CD4-positive, alpha-beta T cell treated with Interleukin-1 beta for 1 hour (primary cell): ENCODE measurements at regions not wholly inside any gene's neighbourhood (a gene's known extent, or its start where the extent isn't known, plus 50 kb on each side); places are given as distances from the start of the nearest gene placed in this dataset.
"Not testable (repeated sequence)": the region's sequence is repeated elsewhere in the genome, so short reads cannot be mapped to it uniquely, and the experiment has no call there.

Experiments
- DNase-seq, 2 donors: peaks; one replicate each; pipeline ENCODE4 v3.0.0-alpha.2; 2020 to 2022

DNA sequence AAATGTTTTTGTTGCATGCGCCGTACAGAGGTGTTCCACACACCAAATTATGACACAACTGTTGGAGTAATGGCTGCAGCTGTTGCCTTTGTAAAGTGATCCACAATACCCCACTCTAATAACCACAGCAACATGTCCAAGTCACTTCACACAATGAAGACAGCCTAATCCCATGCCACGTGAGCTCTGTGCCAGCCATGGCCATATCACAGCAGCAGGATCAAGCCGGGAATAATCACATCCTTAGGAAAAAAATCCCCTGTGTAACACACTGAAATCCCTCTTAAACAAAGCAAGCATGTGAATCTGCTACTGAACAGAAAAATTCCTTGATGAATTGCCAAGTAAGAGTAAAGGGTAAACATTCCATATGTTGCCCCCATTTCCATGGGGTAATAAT is 179.5 kb upstream of the PARD3B start:
- no peak for DNase-seq

DNA sequence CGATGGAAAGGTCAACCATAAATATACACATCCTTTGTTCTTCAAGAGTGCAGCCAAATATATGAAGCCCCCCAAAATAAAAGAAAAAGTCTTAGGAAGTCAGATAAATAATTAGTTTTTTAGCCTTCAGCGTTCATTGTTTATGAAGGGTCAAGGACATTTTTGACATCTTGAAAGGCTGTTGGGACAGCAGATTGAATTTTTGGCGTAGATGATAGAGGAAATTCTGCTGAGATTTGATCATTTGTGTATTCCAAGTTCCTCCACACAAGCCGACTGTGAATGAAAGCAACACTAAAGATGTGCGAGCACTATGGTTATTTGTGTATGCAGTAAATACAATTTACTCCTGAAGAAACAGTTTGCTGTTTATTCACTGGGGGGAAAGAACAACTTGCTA is 177.8 kb upstream of the PARD3B start:
- DNase-seq: no peak

DNA sequence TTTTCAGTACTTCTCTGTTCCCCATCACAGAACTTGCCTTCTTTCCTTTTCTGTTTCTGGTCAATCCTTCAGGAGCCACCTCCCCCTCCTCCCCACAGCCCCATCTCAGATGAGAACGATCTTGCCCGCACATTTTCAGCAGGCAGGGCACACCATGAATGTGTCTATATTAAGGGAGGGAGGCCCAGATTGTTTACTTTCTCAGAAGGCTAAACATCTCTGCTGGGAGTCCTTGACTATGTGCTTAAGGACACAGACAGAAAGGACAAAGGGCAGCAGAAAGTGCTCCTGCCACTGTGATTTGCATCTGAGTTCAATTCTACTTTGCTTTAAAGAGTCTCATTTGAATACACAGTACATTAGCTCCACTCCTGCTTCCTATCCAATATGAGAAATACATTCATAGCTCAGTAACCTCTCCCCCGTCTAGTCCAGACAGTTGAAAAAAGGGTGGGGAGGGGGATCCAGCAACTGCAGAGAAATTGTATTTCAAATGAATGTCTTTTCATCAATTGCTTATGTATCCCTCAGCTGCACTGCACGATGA is 175.0 kb upstream of the PARD3B start:
- no peak for DNase-seq

DNA sequence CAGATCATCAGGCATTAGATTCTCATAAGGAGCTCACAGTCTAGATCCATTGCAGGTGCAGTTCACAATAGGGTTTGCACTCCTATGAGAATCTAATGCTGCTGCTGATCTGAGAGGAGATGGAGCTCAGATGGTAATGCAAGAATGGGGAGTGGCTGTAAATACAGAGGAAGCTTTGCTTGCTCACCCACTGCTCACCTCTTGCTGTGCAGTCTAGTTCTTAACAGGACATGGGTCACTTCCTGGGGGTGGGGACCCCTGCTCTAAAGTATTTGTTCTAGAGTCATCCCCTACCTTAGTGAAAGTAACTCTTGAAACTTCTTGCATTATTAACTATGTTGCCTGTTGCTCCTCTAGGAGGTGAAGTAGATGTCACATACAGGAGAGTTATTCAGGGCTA is 171.3 kb upstream of the PARD3B start:
- no peak for DNase-seq

DNA sequence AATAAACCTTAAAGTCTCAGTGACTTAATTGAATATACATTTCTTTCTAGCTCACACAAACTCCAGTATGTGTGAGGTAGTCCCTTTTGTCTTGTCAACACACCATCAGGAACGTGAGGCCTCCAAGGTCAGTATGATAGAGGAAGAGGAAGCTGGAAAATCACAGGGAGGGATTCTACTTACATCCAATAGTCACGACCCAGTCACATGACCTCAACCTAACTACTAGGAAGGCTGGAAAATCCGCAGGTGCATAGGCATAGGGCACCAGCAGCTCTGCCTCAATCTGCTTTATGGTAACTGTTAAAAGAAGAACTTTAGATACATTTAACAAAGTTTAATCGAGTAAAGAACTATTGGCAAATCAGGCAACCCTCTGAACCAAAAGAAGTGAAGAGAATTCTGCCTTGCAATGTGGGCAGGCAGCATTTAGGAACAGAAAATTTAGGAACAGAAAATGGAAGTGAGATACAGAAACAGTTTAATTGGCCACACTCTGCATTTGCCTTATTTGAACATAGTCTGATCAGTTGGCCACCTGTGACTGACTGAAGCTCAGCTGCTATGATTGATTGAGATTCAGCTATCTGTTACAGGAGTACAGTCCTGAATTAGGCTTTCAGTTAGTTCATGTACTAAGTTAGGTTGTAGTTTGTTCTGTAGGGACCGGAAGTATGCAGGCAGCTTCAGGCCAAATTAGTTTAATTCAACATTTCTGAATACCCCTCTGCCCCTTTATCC is 165.0 kb upstream of the PARD3B start:
- no peak for DNase-seq

DNA sequence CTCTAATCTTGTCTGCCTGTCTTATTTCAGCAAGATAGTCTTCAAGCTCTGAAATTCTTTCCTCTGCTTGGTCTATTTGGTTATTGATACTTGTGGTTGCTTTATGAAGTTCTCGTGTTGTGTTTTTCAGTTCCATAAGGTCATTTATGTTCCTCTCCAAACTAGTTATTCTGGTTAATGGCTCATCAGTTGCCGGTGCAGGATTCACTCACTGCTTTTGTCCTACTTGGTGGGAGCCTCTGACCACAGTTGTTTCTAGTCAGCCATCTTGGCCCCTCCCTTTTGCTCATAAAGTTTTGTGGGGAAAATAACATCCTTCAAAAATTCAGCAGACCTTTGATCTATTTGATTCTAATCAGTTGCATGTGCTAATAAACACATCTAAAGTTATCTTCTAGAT is 158.6 kb upstream of the PARD3B start:
- no peak for DNase-seq

DNA sequence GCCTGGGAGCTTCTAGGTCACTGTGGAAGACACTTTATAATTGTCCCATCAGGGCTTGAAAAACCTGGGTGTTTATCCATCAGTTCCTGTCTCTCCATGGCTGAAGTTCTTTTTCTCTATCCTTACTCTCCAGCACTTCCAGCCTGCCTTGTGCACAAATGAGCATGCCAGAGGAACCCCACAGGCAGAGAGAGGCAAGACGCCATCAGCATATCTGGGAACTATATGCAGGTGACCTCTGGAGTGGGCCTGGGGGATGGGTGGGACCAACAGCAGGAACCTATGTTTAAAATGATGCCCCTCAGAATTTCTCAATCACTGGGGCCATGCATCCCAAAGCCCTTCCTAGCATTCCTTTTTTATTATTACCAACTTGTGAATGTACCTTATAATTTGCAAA is 156.2 kb upstream of the PARD3B start:
- DNase-seq: no peak

DNA sequence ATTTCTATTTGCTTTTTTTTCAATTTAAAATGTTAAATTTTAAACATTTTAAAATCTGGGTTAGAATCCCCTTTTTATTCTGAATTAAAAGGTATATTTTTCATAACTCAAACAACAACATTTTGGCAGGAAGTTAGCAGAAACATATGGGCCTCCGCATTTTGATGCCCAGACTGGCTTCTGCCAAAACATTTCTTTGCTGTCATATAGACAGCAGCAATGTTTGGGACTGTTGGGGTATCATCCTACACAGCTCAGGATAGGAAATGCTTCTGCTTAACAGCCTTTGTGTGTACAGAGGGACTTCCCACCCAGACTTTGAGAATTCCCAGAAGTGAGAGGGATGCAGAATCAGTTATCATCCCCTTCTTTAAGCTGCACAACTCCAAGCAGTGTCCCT is 155.4 kb upstream of the PARD3B start:
- DNase-seq: no peak

DNA sequence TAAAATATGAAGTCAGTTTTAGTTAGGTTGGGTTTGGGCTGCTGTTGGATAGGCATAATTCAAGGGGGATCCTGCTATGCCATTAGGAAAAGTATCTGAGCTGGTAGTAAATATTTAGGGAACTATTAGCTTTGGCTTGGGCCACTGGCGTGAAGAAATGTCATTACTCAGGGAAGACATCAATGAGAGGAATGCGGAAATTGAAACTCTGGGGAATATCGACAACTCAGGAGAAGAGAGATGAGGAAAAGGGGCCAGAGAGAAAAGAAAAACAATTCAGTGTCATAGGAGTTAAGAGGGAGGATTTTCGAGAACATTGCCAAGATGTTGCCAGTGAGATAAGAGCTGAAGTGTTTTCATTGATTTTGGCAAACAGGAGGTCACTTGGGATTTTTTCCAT is 149.7 kb upstream of the PARD3B start:
- no peak for DNase-seq

DNA sequence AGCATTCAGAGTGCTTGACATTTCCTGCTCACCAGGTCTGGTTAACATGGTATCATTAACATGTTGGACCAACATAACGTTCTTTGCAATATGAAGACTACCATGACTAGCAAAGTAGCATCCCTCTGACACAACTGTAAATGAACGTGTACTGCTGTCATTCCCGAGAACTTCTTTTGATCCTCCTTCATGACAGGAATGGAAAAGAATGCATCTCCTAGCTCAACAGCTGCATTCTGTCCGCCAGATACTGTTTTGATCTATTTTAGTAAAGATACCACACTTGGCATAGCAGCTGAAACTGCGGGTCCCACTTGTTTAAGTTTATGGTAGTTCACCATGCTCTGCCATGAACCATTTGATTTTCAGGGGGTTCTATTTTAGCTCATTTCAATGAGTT is 144.2 kb upstream of the PARD3B start:
- no peak for DNase-seq

DNA sequence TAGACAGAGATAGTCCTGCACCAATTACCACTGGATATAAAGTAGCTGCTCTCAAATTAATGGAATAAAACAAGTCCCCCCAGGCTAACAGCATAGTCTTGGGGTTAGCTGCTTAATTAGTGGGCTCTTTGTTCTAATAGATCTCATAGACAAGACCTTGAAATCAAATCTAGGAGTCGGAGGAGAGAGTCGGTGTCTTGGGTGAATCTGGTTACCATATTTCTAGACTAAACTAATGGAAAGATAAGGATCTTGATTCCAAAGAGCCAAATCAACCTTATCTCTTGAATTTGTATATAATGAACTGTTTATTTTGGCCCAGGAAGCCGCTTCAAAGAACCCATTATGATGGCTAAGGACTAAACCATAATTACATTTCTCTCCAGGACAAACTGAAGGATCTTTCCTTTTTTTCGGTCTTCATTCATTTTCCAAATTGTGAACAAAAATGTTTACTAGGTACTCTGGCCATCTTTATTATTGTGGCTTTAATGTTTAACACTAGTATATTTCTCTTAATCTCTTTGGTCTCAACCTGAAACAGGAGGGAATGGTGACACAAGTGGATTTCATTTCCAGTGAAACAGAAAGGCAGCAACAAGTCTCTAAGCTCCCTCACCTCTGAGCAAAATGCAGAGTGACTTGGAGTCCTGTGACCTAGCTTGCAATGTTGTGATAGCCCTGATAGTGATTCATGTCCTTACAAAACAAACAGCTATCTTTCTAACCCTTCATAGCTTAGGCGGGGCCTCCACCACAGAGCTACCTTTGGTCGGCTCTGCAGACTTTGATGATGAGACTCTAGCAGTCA is 137.9 kb upstream of the PARD3B start:
- no peak for DNase-seq

DNA sequence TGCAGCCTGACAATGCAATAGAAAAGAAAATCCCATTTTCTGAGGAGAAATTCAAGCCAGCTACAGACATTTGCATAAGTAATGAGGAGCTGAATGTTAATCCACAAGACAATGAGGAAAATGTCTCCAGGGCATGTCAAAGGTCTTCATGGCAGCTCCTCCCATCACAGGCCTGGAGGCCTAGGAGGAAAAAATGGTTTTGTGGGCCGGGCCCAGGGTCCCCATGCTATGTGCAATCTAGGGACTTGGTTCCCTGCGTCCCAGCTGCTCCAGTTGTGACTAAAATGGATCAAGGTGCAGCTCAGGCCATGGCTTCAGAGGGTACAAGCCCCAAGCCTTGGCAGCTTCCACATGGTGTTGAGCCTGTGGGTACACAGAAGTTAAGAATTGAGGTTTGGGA is 132.5 kb upstream of the PARD3B start:
- not testable (repeated sequence) for DNase-seq

DNA sequence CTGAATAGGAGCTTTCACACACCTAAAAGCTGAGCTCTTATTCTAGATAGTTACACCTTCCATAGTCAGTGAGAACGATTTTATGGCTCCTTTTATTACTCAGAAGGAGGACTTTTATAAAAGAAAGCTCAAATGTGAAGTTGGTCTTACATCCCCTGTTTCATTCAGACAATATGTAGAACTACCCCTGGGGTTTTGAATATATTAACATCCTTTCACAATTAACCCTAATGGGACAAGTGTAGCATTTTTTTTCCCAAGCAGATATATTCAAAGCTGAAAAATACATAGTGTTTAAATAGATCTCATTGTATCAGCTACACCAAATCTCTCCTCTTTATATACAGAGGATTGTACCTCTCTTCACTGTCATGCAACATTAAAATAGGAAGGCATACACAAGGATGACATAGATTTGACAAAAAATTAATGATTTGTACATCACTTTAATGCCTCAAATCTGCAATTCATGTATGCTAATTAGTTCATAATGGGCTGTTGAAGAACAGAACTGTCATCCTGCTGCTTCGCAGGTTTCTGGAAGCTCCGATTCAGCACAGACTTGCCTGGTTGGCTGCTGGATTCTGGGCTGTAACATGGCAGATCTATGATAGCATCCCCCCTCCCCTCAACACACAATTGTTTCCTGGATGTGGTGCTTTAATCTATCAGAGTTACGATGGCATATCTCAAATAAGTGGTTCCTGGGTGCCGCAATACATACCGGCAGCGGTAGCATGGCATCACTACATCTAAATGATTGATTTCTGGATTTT is 129.7 kb upstream of the PARD3B start:
- no peak for DNase-seq

DNA sequence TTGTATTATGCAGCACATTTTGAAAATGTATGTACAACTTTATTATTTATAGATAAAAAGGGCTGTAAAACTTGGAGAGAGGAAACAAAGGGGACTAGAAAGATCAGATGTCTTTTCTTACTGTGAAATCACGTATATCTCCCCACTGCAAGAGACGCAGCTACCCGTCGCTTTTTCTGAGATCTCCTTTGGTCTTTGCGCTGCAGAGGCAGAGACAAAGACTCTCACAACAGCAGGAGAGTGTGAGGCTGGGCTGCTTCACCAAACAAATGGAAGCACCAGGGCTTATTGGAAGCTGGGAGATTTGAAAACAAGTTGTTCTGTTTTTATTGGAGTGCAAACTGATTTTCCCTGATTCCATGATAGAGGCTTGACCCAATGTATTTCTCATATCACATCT is 129.0 kb upstream of the PARD3B start:
- no peak for DNase-seq

DNA sequence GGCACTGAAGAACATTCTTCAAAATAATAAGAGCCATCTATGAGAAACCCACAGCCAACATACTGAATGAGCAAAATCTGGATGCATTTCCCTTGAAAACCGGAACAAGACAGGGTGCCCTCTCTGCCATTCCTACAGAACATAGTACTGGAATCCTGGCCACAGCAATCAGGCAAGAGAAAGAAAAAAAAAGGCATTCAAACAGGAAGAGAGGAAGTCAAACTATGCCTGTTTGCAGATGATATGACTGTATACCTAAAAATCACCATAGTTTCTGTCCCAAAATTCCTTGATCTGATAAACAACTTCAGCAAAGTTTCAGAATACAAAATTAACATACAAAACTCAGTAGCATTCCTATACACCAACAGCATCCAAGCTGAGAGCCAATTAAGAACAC is 119.5 kb upstream of the PARD3B start:
- DNase-seq: no peak

DNA sequence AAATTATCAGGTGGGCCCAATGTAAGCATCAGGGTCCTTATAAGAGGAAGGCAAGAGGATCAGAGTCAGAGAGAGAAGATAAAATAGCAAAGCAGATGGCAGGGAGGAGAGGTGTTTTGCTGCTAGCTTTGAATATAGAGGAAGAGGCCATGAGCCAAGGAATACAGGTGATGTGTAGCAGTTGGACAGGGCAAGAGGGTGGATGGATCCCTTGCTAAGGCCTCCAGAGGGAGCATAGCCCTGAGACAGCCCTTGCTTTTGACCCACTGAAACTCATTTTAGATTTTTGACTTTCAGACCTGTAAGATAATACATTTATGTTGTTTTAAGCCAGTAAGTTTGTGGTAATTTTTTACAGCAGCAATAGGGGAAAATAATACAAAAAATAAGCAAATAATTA is 116.6 kb upstream of the PARD3B start:
- no peak for DNase-seq

DNA sequence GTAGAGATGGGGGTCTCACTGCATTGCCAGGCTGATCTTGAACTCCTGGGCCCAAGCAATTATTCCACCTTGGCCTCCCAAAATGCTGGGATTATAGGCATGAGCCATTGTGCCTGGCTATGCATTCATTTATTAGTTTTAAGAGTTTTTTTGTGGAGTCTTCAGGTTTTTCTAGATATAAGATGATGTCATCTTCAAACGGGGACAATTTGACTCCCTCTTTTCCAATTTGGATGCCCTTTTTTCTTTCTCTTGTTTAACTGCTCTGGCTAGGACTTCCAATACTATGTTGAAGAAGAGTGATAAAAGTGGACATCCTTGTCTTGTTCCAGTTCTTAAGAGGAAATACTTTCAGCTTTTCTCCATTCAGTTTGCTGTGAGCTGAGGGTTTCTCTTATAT is 113.7 kb upstream of the PARD3B start:
- no peak for DNase-seq

DNA sequence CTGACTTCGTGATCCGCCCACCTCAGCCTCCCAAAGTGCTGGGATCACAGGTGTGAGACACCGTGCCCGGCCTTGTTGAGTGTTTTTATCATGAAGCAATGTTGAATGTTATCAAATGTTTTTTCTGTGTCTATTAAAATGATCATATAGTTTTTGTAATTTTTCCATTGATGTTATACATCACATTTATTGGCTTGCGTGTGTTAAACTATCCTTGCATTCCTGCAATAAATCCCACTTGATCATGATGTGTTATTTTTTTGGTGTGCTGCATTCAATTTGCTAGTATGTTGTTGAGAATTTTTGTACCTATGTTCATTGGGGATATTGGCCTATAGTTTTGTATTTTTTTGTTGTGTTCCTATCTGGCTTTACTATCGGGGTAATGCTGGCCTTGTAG is 113.1 kb upstream of the PARD3B start:
- DNase-seq: no peak

DNA sequence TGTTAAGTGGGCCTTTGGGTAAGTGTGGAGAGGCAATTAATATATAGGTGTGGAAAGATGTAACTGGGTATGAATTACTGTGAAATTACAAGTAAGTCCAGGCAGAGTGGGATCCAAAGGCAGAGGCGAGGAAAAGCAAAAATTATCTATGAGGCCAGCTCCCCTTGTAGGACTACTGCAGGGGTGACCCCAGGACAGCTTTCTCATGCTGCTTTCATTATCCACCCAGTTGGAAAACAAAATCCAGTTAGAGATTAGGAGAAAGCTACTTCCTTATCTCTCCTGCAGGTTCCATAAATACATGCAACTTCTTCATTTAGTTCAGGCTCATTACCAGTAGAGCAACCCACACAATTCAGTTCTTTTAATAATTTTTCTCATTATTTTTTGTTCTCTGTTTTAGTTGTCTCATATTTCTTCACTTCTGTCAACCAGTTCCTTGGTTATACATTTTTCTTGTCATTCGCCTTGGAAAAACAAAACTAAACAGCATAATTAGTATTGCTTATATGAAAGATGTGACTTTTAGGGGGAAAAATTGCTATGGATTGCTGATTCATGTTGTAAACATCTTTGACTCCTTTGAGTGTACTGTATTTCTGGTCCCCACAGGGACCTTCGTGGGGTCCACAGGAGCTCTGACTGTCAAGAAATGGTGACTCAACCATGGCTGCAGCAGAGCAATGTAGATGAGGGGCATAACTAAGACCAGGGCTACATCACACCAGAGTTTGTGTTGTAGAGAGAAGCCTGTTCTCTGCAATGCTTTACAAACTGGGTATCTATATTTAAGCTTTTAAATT is 110.4 kb upstream of the PARD3B start:
- no peak for DNase-seq

DNA sequence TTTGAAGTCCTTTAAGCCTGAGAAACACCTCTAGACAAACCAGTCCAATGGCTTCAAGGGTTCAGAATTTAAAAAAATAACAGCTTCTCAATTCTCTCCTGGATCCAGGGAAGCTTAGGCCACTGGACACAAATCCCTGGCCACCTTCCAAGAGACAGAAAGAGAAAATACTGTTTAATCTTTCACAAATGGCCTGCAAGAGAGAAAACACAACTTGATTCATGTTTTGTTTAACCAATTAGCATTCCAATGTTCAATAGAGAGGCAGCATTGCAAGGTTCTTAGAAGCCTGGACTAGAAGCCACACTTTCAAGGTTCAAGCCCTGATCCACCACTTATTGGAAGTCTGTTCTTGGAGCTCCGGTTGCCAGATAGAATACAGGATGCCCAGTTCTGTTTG is 109.0 kb upstream of the PARD3B start:
- no peak for DNase-seq

DNA sequence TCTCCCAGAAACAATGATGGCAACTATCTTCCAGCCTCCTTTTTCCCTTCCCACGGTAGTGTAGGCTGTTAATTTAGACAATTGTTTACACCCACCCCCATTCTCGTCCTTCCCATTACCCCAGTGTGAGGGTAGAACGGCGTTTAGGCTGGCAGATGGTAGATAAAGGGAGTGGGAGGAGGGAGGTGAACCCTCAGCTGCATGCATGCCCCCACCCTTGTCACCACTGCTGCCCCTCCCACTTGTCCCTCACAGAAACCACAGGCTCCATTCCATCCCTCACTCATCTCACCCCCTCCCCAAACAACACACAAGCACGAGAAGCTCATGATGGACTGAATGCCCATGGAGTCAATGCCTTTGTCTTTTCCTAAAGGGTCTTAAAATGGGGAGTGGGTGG is 107.9 kb upstream of the PARD3B start:
- DNase-seq: no peak
